Neuronal stem cell (in vitro differentiated cells): ENCODE measurements at regions not wholly inside any gene's neighbourhood (a gene's known extent, or its start where the extent isn't known, plus 50 kb on each side); places are given as distances from the start of the nearest gene placed in this dataset.
"Not testable (repeated sequence)": the region's sequence is repeated elsewhere in the genome, so short reads cannot be mapped to it uniquely, and the experiment has no call there.

Experiments
- DNase-seq: peaks from one replicate; pipeline ENCODE4 v3.0.0-alpha.2; 2013; ENCODE audit warnings: low spot score
- H2AFZ ChIP-seq: one replicate; pipeline ENCODE4 v1.6.1; 2013; ENCODE audit warnings: mild to moderate bottlenecking, low read length, inconsistent platforms
- H2AK5ac ChIP-seq: 2 replicates; pipeline ENCODE4 v1.6.1; 2013; ENCODE audit warnings: low read depth, mild to moderate bottlenecking, inconsistent platforms, low read length, moderate library complexity, mixed read lengths
- H2BK120ac ChIP-seq: 2 replicates; pipeline ENCODE4 v1.6.1; 2013; ENCODE audit warnings: low read depth, mild to moderate bottlenecking, inconsistent platforms, low read length, moderate library complexity, mixed read lengths
- H2BK12ac ChIP-seq: one replicate; pipeline ENCODE4 v1.6.1; 2013; ENCODE audit warnings: low read length, inconsistent platforms
- H2BK15ac ChIP-seq: 2 replicates; pipeline ENCODE4 v1.6.1; 2013; ENCODE audit warnings: mild to moderate bottlenecking, low read length, inconsistent platforms, mixed read lengths
- H2BK5ac ChIP-seq: one replicate; pipeline ENCODE4 v1.6.1; 2013; ENCODE audit warnings: inconsistent platforms, mild to moderate bottlenecking, low read length, moderate library complexity
- H3K14ac ChIP-seq: one replicate; pipeline ENCODE4 v1.6.1; 2013; ENCODE audit warnings: low read length, inconsistent platforms
- H3K18ac ChIP-seq: 2 replicates; pipeline ENCODE4 v1.6.1; 2013; ENCODE audit warnings: low read length, inconsistent platforms
- H3K23ac ChIP-seq: 2 replicates; pipeline ENCODE4 v1.6.1; 2013; ENCODE audit warnings: low read depth, mild to moderate bottlenecking, mixed read lengths, low read length, inconsistent platforms; ENCODE audit not compliant: poor library complexity
- H3K27ac ChIP-seq: replicated peaks from 3 replicates; pipeline ENCODE4 v1.5.1; 2013; ENCODE audit warnings: low read length, inconsistent platforms
- H3K27me3 ChIP-seq, 3 experiments: 2 replicates each; pipeline ENCODE4 v1.6.1; 2013; ENCODE audit warnings: low read length in 3 of 3, mild to moderate bottlenecking in 2 of 3, inconsistent platforms in 1 of 3, low read depth in 1 of 3, mixed read lengths in 1 of 3, moderate library complexity in 1 of 3; ENCODE audit not compliant: control insufficient read depth in 3 of 3, insufficient read depth in 3 of 3
- H3K36me3 ChIP-seq, 2 donors: replicated peaks in 1 of 2; 2 replicates each; pipeline ENCODE4 v1.6.1; 2013; ENCODE audit warnings: low read length in 2 of 2; ENCODE audit not compliant: control insufficient read depth in 2 of 2, insufficient read depth in 2 of 2
- H3K4ac ChIP-seq: 2 replicates; pipeline ENCODE4 v1.6.1; 2013; ENCODE audit warnings: inconsistent platforms, mild to moderate bottlenecking, low read length, moderate library complexity
- H3K4me1 ChIP-seq, 2 donors: 1 replicate in 1 of 2; 2 replicates in 1 of 2; pipeline ENCODE4 v1.6.1; 2013; ENCODE audit warnings: low read length in 2 of 2, low read depth in 1 of 2; ENCODE audit not compliant: control insufficient read depth in 2 of 2, insufficient read depth in 1 of 2
- H3K4me2 ChIP-seq: one replicate; pipeline ENCODE4 v1.6.1; 2013; ENCODE audit warnings: mild to moderate bottlenecking, low read length, inconsistent platforms; ENCODE audit not compliant: insufficient read depth, poor library complexity, severe bottlenecking
- H3K4me3 ChIP-seq, 2 donors: 2 replicates each; pipeline ENCODE4 v1.5.1; 2013; ENCODE audit warnings: low read length in 2 of 2, mild to moderate bottlenecking in 2 of 2, inconsistent platforms in 1 of 2, moderate library complexity in 1 of 2
- H3K79me1 ChIP-seq: one replicate; pipeline ENCODE4 v1.6.1; 2013; ENCODE audit warnings: low read depth, mild to moderate bottlenecking, inconsistent platforms, low read length, moderate library complexity
- H3K9ac ChIP-seq: one replicate; pipeline ENCODE4 v1.6.1; 2013; ENCODE audit warnings: mild to moderate bottlenecking, low read depth, low read length, inconsistent platforms; ENCODE audit not compliant: poor library complexity
- H3K9me3 ChIP-seq, 2 donors: replicated peaks in 1 of 2; 2 replicates each; pipeline versions ENCODE3 to v1.6.1; 2013; ENCODE audit warnings: low read length in 2 of 2, mild to moderate bottlenecking in 2 of 2, inconsistent platforms in 1 of 2, low read depth in 1 of 2, mixed read lengths in 1 of 2, moderate library complexity in 1 of 2; ENCODE audit not compliant: control insufficient read depth in 2 of 2, insufficient read depth in 1 of 2
- H4K8ac ChIP-seq: one replicate; pipeline ENCODE4 v1.6.1; 2013; ENCODE audit warnings: low read depth, mild to moderate bottlenecking, inconsistent platforms, low read length, moderate library complexity
- H4K91ac ChIP-seq: one replicate; pipeline ENCODE4 v1.6.1; 2013; ENCODE audit warnings: low read length, low read depth, mild to moderate bottlenecking, inconsistent platforms; ENCODE audit not compliant: poor library complexity
- WGBS, 2 donors: extraction: QIAGEN DNeasy Blood & Tissue Kit; methylation state at CpG; one replicate each; pipeline ENCODE4 v1.1.7; 2013; ENCODE audit warnings: missing lambda C conversion rate in 2 of 2, mixed read lengths in 1 of 2; ENCODE audit not compliant: insufficient read length in 2 of 2, insufficient replicate concordance in 1 of 2; ENCODE audit errors: extremely low coverage in 2 of 2; 5-methylcytosine and 5-hydroxymethylcytosine counted together

GRCh38 chr7:94782777-94783176 lies 124.6 kb upstream of the PPP1R9A start:
- Histone ChIP-seq H2AFZ (no peak overlapping the region), H3K9me3 (no peaks in the 10 kb centered on the region), H2AK5ac (no peak overlapping the region), H3K4ac (no peak overlapping the region), H4K8ac (no peak overlapping the region), H3K9ac (no peak overlapping the region), H2BK120ac (no peak overlapping the region), H3K79me1 (no peaks in the 10 kb centered on the region), H3K14ac (no peak overlapping the region), H3K4me2 (no peak overlapping the region), H3K36me3 (no peaks in the 10 kb centered on the region), H3K27me3 (no peaks in the 10 kb centered on the region), H3K4me3 (no peak overlapping the region), H2BK5ac (no peak overlapping the region), H3K4me1 (peaks cover 0 to 5% of the 10 kb centered on the region in 2 donors), H3K23ac (no peak overlapping the region), H2BK12ac (no peak overlapping the region), H3K27ac (no peak overlapping the region), H2BK15ac (no peak overlapping the region), H4K91ac (no peak overlapping the region), H3K18ac (no peak overlapping the region)
- no CpG with 5 or more reads among the region's 8 CpGs for WGBS, 2 donors
- DNase-seq: no peak

- Histone ChIP-seq H3K14ac (no peak overlapping the region), H3K9ac (no peak overlapping the region), H2BK15ac (no peak overlapping the region), H2AFZ (no peak overlapping the region), H3K23ac (no peak overlapping the region), H3K79me1 (no peaks in the 10 kb centered on the region), H3K4me2 (no peak overlapping the region), H2BK12ac (no peak overlapping the region), H3K4me1 (no peaks in the 10 kb centered on the region), H4K91ac (no peak overlapping the region), H3K4me3 (no peak overlapping the region), H2AK5ac (no peak overlapping the region), H4K8ac (no peak overlapping the region), H3K4ac (no peak overlapping the region), H3K27ac (no peak overlapping the region), H3K9me3 (no peaks in the 10 kb centered on the region), H3K36me3 (no peaks in the 10 kb centered on the region), H3K27me3 (no peaks in the 10 kb centered on the region), H2BK120ac (no peak overlapping the region), H3K18ac (no peak overlapping the region), H2BK5ac (no peak overlapping the region)
- no CpG with 5 or more reads among the region's 1 CpG for WGBS, 2 donors
- no peak for DNase-seq
Measured at GRCh38 chr7:94787285-94787684, 120.1 kb upstream of the PPP1R9A start.

GRCh38 chr7:94788378-94788777 lies 119.0 kb upstream of the PPP1R9A start:
- not testable (repeated sequence) for H3K4me3 ChIP-seq, H3K27ac ChIP-seq, H2AFZ ChIP-seq, H4K91ac ChIP-seq, H3K9ac ChIP-seq, H3K18ac ChIP-seq, H3K4me1 ChIP-seq, H2AK5ac ChIP-seq, H4K8ac ChIP-seq, H2BK15ac ChIP-seq, DNase-seq, H2BK120ac ChIP-seq, H3K4me2 ChIP-seq, H3K27me3 ChIP-seq, H3K14ac ChIP-seq, H3K4ac ChIP-seq, H3K36me3 ChIP-seq, H3K23ac ChIP-seq, H3K79me1 ChIP-seq, H3K9me3 ChIP-seq, H2BK5ac ChIP-seq, H2BK12ac ChIP-seq
- no CpG with 5 or more reads among the region's 3 CpGs for WGBS, 2 donors

GRCh38 chr7:94792241-94792640 lies 115.2 kb upstream of the PPP1R9A start:
- no peak overlapping the region for H4K91ac ChIP-seq
- no peak overlapping the region for H3K18ac ChIP-seq
- no peak overlapping the region for H4K8ac ChIP-seq
- no peak overlapping the region for H2BK12ac ChIP-seq
- H3K4me1 ChIP-seq: no peaks in the 10 kb centered on the region
- H2BK120ac ChIP-seq: no peak overlapping the region
- H3K27me3 ChIP-seq: no peaks in the 10 kb centered on the region
- no peak overlapping the region for H3K27ac ChIP-seq
- H3K4ac ChIP-seq: no peak overlapping the region
- H3K9ac ChIP-seq: no peak overlapping the region
- WGBS, 2 donors: no CpG with 5 or more reads among the region's 2 CpGs
- no peak overlapping the region for H3K4me2 ChIP-seq
- no peaks in the 10 kb centered on the region for H3K36me3 ChIP-seq
- H3K23ac ChIP-seq: no peak overlapping the region
- H3K4me3 ChIP-seq: no peak overlapping the region
- H3K14ac ChIP-seq: no peak overlapping the region
- no peaks in the 10 kb centered on the region for H3K79me1 ChIP-seq
- DNase-seq: no peak
- H2BK5ac ChIP-seq: no peak overlapping the region
- H3K9me3 ChIP-seq: no peaks in the 10 kb centered on the region
- H2BK15ac ChIP-seq: no peak overlapping the region
- no peak overlapping the region for H2AK5ac ChIP-seq
- H2AFZ ChIP-seq: no peak overlapping the region
